ENCODE measurements at regions not wholly inside any gene's neighbourhood (a gene's known extent, or its start where the extent isn't known, plus 50 kb on each side); places are given as distances from the start of the nearest gene placed in this dataset.

GRCh38 chr5:1998716-1999317, 116.1 kb upstream of the IRX4 start:
- H3K27ac Mint-ChIP-seq (ENCODE audit: unreplicated experiment) = no peak overlapping the region
- no peak for DNase-seq
- H3K27me3 Mint-ChIP-seq (ENCODE audit: unreplicated experiment) = peaks cover 13% of the 10 kb centered on the region
- peaks cover 6% of the 10 kb centered on the region for H3K9me3 Mint-ChIP-seq (ENCODE audit: unreplicated experiment)
- no peak overlapping the region for H3K4me3 Mint-ChIP-seq (ENCODE audit: unreplicated experiment)
- no peak for TF ChIP-seq CTCF (IDR thresholded peaks at IDR 0.05; ENCODE audit: partially characterized antibody, unreplicated experiment)
- peaks cover 7% of the 10 kb centered on the region for H3K4me1 Mint-ChIP-seq (ENCODE audit: low read depth, unreplicated experiment)
- H3K36me3 Mint-ChIP-seq (ENCODE audit: unreplicated experiment) = peaks cover 10% of the 10 kb centered on the region

- no peak for DNase-seq
- H3K36me3 Mint-ChIP-seq (ENCODE audit: unreplicated experiment) = peaks cover 10% of the 10 kb centered on the region
- TF ChIP-seq CTCF (IDR thresholded peaks at IDR 0.05; ENCODE audit: partially characterized antibody, unreplicated experiment) = no peak
- H3K4me3 Mint-ChIP-seq (ENCODE audit: unreplicated experiment) = no peak overlapping the region
- H3K27ac Mint-ChIP-seq (ENCODE audit: unreplicated experiment) = no peak overlapping the region
- peaks cover 5% of the 10 kb centered on the region for H3K9me3 Mint-ChIP-seq (ENCODE audit: unreplicated experiment)
- H3K4me1 Mint-ChIP-seq (ENCODE audit: low read depth, unreplicated experiment) = peaks cover 4% of the 10 kb centered on the region
- H3K27me3 Mint-ChIP-seq (ENCODE audit: unreplicated experiment) = peaks cover 13% of the 10 kb centered on the region
These were observed 115.6 kb upstream of the IRX4 start for GRCh38 chr5:1998348-1998669.

GRCh38 chr5:1997640-1998347, 115.1 kb upstream of the IRX4 start:
- H3K4me3 Mint-ChIP-seq (ENCODE audit: unreplicated experiment) = no peak overlapping the region
- H3K27me3 Mint-ChIP-seq (ENCODE audit: unreplicated experiment) = peaks cover 13% of the 10 kb centered on the region
- H3K9me3 Mint-ChIP-seq (ENCODE audit: unreplicated experiment) = peaks cover 5% of the 10 kb centered on the region
- no peak for DNase-seq
- no peak for TF ChIP-seq CTCF (IDR thresholded peaks at IDR 0.05; ENCODE audit: partially characterized antibody, unreplicated experiment)
- no peak overlapping the region for H3K27ac Mint-ChIP-seq (ENCODE audit: unreplicated experiment)
- peaks cover 2% of the 10 kb centered on the region for H3K4me1 Mint-ChIP-seq (ENCODE audit: low read depth, unreplicated experiment)
- peaks cover 10% of the 10 kb centered on the region for H3K36me3 Mint-ChIP-seq (ENCODE audit: unreplicated experiment)

- no peak overlapping the region for H3K27ac Mint-ChIP-seq (ENCODE audit: unreplicated experiment)
- TF ChIP-seq CTCF (IDR thresholded peaks at IDR 0.05; ENCODE audit: partially characterized antibody, unreplicated experiment) = no peak
These were observed 112.8 kb upstream of the IRX4 start for GRCh38 chr5:1995491-1995890.

GRCh38 chr5:1987471-1987870, 104.7 kb upstream of the IRX4 start:
- no peak for TF ChIP-seq CTCF (IDR thresholded peaks at IDR 0.05; ENCODE audit: partially characterized antibody, unreplicated experiment)
- H3K27ac Mint-ChIP-seq (ENCODE audit: unreplicated experiment) = no peak overlapping the region
- H3K4me1 Mint-ChIP-seq (ENCODE audit: low read depth, unreplicated experiment) = no peaks in the 10 kb centered on the region
- H3K36me3 Mint-ChIP-seq (ENCODE audit: unreplicated experiment) = peaks cover under 1% of the 10 kb centered on the region
- H3K4me3 Mint-ChIP-seq (ENCODE audit: unreplicated experiment) = no peak overlapping the region
- no peak for DNase-seq
- H3K27me3 Mint-ChIP-seq (ENCODE audit: unreplicated experiment) = no peaks in the 10 kb centered on the region
- H3K9me3 Mint-ChIP-seq (ENCODE audit: unreplicated experiment) = no peaks in the 10 kb centered on the region

More at GRCh38 chr5:1995491-1995890, 112.8 kb upstream of the IRX4 start:
- Mint-ChIP-seq H3K9me3 (ENCODE audit: unreplicated experiment) (peaks cover 6% of the 10 kb centered on the region), H3K4me1 (ENCODE audit: low read depth, unreplicated experiment) (no peaks in the 10 kb centered on the region), H3K36me3 (ENCODE audit: unreplicated experiment) (peaks cover 14% of the 10 kb centered on the region), H3K27me3 (ENCODE audit: unreplicated experiment) (peaks cover 12% of the 10 kb centered on the region), H3K4me3 (ENCODE audit: unreplicated experiment) (no peak overlapping the region)
- DNase-seq = no peak

Data from glutamatergic neuron (in vitro differentiated cells).